HPDE6-E6E7 (cell line): ENCODE measurements at regions not wholly inside any gene's neighbourhood (a gene's known extent, or its start where the extent isn't known, plus 50 kb on each side); places are given as distances from the start of the nearest gene placed in this dataset.

Source experiments
- DNase-seq: peaks from one replicate; pipeline ENCODE4 v3.0.0; 2011; ENCODE audit warnings: missing footprints; ENCODE audit errors: extremely low spot score

DNA sequence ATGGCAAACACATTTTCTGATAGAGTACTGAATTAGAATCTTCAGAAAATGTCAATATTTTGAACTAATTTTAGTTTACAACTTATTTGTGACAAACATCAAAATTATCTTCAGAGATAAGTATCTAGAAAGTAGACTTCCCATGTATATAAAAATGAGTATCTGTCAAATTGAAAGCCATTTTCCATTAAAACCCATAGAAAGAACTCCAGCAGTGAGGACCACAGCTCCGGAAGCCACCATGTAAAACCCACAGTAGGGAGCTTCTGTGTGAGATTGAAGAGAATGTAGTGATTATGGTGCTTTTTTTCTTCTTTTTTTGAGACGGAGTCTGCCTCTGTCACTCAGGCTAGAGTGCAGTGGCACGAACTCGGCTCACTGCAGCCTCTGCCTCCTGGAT, 687.0 kb downstream of the TYW1 start:
- no peak for DNase-seq

DNA sequence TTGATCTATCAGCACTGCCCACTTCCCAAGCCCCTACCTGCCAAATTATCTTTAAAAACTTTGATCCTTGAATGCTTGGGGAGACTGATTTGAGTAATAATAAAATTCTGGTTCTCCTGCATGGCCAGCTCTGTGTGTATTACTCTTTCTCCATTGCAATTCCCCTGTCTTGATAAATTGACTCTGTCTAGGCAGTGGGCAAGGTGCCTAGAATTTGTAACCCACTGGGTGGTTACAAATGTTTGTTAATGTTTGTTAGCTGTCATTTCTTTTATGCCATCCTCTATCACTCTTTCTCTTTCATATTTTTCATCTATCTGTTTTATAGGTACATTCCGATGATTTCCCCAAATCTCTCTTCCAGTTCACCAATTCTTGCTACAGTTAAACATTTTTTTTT, 694.1 kb downstream of the TYW1 start:
- no peak for DNase-seq

- no peak for DNase-seq
These were observed 695.8 kb downstream of the TYW1 start for GRCh38 chr7:67692425-67692824.

GRCh38 chr7:67696124-67696523, 699.5 kb downstream of the TYW1 start:
- no peak for DNase-seq

GRCh38 chr7:67696878-67697277, 700.2 kb downstream of the TYW1 start:
- DNase-seq: no peak

DNA sequence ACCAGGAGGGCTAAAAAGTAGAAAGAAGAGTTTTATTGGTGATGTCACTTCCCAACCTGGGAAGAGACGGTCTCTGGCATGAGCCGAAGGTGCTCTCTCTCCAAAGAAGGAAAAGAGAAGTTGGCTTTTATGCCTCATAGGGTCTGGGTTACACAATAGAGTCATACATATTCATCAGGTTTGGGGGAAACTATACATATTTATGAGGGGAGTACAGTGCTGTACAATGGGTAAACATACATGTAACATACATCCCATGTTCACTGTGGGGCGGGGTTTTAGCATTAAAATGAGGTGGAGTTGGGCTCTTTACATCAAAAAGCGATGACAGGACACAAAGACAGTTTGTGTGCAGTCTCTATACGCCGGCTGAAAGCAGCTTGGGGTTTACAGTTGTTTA, 701.7 kb downstream of the TYW1 start:
- no peak for DNase-seq

DNA sequence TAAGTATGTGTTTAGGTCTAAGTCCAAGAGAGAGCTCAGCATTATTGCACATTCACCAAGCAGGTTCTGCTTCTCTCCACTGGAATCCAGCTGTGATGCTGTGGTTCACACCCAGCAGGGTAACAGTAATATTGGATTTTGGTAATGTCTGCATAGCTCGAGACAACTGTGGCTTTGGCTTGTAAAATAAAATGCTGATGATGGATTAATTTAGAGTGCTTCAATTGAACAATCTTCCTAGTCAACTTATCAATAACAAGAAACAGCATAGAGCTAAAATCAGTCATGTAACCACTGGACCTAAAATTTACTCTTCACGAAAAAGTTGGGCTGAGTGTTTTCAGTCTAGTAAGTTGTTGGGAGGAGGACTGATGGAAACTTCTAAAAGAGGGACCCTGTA, 709.2 kb downstream of the TYW1 start:
- no peak for DNase-seq

DNA sequence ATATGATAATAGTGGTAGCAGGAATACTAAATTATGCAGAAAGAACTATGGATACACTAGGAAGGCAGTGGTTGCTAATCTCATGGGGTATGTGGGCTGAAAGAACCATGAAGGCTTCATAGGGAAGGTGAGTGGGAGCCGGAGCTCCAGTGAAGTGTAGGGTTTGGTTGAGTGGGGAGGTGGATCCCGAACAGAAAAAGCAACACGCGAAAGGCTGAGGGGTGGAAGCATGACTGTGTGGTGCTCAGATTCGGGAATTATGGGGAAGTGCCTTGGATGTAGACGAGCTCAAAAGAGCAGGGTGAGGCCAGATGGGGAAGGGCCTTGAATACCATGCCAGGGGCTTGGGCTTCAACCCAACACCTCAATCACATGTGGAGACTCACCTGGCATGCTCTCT, 715.1 kb downstream of the TYW1 start:
- no peak for DNase-seq

DNA sequence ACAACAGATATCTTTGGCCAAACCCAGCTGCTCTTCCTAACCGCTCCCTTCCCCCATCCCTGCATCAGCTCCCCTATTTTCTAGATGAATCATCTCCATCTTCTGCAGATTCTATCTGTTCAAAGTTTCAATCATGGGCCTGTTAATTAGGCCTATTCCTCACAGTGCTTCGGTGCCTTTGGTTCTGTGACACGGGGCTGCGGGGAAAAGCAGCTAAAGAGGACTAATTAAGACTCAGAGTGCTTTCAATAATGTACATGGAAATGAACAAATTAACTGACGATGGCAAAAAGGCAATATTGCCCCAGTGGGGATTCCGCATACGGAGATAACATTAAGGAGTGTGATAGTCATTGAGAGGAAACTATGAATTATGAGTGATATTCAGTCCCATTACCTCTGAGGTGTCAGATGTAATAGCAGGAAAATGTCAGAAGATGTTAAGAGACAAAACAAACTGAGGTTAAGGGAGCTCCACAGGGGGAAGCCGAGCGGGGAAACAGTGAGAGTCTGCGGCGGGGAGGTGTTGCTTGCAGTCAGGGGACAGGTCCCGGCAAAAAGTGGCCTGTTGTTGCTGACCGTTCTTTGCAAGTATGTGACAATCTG, 716.9 kb downstream of the TYW1 start:
- no peak for DNase-seq

- DNase-seq: no peak
These were observed 720.1 kb downstream of the TYW1 start for GRCh38 chr7:67716729-67717128.

- no peak for DNase-seq
These were observed 727.0 kb downstream of the TYW1 start for GRCh38 chr7:67723591-67723990.

GRCh38 chr7:67724435-67724834, 727.8 kb downstream of the TYW1 start:
- DNase-seq: no peak

DNA sequence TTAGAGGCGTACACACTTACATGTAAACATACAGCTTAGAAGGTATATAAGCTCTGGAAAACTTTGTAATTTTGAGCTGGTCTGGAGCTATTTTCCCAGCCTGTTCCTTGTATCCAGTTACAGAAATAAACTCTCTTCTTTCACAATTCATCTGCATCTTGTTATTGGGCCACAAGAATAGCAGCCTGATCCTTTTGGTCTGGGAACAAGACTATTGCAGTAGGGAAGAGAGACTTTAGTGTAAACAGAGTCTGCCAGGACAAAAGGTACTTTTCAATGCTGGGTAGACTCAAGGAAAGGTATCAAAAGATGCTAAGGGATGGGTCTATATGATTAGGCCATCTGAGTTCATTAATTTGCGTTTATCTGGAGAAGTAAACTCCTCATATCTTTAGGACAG, 728.3 kb downstream of the TYW1 start:
- no peak for DNase-seq

GRCh38 chr7:67725423-67725822, 728.8 kb downstream of the TYW1 start:
- no peak for DNase-seq

- DNase-seq: no peak
These were observed 733.1 kb downstream of the TYW1 start for GRCh38 chr7:67729771-67730170.

GRCh38 chr7:67731704-67732103, 735.1 kb downstream of the TYW1 start:
- DNase-seq: no peak

- no peak for DNase-seq
These were observed 736.3 kb downstream of the TYW1 start for GRCh38 chr7:67732898-67733297.

GRCh38 chr7:67738145-67738544, 741.5 kb downstream of the TYW1 start:
- no peak for DNase-seq

DNA sequence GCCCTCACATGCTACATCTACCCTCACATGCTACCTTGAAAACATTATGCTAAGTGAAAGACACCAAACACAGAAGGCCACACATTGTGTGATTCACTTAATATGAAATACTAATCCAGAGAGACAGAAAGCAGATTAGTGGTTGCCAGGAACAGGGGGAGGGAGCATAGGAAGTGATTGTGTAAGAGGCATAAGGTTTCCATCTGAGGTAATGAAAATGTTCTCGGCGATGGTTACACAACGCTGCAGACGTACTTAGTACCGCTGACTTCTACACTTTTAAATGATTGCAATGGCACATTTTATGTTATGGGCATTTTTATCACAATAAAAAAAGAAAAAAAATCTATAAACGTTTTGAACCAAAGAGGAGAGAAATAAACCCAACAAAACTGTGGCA, 742.3 kb downstream of the TYW1 start:
- no peak for DNase-seq

DNA sequence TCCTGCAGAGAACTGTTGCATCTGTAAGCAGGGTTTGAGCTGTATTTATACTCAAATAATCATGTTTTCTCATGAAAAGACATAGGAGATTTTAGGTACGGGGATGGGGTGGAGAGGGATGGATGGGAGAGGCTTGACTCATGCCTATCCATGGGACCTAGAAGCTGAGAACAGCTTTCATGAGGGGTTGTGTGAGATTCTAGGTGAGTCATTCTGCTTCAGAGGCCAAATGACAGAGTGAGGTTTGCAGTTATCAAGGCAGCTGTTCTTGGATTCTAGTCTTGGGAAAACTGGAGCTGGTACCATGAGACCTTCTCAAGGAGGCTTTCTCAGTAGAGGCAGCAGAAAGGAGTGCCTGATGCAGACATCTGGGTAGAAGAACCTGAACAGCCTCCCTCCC, 746.9 kb downstream of the TYW1 start:
- no peak for DNase-seq

GRCh38 chr7:67752227-67752626, 755.6 kb downstream of the TYW1 start:
- DNase-seq: no peak

DNA sequence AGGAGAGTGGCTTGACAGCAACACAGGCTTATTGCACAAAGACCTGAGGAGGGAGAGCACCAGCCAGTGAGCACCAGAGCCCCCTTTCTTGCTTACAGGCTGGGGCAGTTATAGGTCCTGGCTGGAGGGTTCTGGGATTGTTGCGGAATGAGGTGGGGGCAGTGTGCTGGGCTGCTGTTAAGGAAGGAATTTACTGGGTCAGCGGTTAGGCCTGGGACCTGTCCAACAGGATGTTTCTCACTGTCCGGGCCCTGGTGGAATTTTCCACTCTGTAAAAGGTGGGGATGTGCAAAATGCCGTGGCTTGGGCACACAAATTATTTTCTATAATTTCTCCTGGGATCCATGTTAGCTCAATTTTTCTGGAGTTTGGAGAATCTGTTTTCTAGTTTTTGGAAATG, 757.3 kb downstream of the TYW1 start:
- no peak for DNase-seq

DNA sequence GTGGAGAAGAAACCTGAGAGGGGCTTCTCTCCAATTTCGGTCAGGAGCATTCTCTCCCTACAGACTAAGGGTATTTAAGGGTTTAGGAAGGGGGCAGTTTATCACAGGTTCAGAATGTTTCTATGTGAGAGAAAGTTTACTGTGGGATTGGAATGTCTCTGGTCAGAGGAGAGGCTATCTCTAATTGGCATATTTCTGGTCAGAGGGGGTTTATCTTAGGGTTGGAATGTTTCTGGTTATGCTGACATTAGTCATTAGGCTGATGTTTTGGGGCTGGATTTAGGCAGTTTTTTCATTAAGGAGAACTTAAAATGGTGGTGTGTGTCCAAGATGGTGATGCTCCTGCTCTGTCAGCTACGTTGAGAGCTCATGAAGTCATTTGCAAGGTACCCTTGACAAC, 758.0 kb downstream of the TYW1 start:
- no peak for DNase-seq

DNA sequence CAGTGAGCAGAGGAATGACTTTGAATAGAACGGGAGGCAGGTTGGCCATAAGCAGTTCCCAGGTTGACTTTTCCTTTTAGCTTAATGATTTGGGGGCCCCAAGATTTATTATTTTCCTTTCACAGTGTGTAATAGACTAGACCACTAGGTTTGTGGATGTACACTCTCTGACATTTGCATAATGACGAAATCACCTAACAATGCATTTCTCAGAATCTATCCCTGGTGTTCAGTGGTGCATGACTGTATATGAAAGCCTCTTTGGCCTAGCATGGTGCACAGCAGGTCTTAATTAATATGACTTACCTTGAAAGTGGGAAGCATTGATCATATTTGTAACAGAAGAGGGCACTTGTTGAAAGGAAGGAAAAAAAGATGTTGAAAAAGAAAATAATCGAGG, 761.9 kb downstream of the TYW1 start:
- no peak for DNase-seq

DNA sequence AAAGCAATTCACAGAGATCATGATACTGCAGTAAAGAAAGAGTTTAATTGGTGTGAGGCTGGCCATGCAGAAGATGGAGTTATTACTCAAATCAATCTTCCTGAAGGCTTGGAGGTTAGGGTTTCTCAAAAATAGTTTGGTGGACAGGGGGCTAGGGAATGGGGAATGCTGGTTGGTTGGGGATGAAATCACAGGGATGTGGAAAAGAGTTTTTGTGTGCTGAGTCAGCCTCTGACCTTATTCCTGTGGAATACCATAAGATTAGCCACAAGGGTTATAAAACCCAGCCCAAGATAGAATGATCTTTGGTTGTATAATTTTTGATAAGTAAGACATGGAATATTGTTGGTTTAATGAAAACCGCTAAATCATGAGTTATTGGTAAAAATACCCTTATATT, 764.3 kb downstream of the TYW1 start:
- DNase-seq: no peak
